C1 segment of cervical spinal cord (tissue), 14 donors: ENCODE measurements at regions not wholly inside any gene's neighbourhood (a gene's known extent, or its start where the extent isn't known, plus 50 kb on each side); places are given as distances from the start of the nearest gene placed in this dataset.

Source experiments
- DNase-seq, 14 donors: peaks; one replicate each; lab custom pipeline; 2025; lab: John Stamatoyannopoulos, UW

- DNase-seq, result no peak
Measured at GRCh38 chr4:8698341-8699062, 105.9 kb downstream of the CPZ start.

DNA sequence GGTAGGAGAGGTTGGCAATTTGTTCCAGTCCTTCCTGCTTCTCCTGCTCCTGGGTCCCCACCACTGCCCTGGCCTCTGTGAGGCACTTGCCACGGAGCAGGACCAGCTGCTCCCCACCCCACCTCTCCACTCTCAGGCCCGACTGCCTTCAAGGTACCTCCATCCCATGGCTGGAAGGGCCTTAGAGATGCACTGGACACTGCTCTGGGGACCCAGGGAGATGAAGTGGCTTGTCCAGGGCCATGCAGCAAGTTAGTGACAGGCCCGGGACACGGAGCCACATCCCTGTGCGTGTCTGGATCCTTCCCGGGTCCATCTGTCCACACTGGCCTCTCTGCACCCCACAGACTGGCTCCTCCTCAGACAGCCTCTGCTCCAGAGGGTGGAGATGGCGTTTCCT is 105.3 kb downstream of the CPZ start:
- no peak for DNase-seq

GRCh38 chr4:8696369-8697127 is 104.0 kb downstream of the CPZ start:
- DNase-seq, result no peak

DNA sequence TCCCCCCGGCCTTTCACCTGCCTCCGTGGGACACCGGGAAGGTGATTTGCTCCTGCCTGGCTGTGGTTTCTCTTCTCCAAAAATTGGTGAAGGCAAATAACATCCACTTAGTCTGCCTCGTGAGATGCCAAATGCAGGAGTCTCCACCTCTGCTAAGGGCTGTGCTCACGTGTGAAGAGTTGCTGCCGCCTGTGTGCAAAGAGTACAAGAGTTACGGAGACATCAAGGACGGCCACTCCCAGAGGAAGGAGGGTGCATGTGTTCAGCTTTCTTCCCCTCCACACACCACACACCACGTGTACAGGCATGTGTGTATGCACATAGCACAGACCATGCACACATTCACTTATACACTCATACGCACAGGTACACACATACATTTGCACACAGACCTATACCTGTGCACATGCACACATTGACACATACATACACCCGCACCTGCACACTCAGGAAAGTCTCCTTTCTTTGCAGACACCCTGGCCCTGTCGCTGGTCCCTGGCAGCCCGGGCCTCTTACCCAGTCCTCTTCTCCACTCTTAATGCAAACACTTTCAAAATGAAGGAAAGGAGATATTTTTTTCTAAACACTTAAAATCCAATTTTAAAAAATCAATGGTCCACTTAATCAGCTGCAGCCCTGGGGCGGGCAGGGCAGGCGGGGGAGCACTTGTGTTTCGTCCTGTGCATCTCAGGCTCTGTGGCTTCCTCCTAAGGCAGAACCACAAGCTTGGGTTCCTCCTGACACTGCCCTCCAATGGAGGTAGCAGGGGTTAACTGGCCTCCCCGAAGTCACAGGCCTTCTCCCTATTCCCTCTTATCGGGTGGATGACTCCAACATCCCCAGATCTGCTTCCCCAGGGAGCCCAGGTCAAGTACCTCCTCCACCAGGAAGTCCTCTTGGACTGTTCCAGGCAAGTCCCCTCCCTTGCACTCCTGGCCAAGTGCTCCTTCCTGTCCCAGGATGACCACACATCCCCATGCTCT is 103.0 kb downstream of the CPZ start:
- no peak for DNase-seq

- no peak for DNase-seq
Measured at GRCh38 chr4:8694651-8695151, 102.1 kb downstream of the CPZ start.

GRCh38 chr4:8694226-8694625 is 101.7 kb downstream of the CPZ start:
- DNase-seq, result no peak

DNA sequence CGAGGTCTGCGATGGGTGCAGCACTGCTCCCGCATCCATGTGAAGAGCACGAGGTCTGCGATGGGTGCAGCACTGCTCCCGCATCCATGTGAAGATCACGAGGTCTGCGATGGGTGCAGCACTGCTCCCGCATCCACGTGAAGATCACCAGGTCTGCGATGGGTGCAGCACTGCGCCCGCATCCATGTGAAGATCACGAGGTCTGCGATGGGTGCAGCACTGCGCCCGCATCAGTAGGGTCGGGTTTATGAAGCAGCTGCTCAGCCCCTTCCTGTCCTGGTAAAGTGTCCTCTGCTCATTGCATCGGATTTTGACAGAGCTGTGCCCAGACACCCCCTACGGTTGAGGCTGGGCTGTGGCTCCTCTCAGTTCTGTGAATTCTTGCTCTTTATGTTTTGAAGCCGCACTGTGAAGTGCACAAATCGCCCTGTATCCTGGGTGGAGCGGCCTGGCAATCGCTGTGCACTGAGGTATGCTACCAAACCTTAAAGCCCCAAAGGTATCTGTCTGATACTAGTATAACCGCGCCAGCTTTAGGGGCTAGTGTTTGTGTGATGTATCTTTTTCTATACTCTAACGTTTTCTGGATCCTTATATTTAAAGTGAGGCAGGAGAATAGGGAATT is 98.7 kb downstream of the CPZ start:
- DNase-seq, result no peak

GRCh38 chr4:8690216-8691150 is 97.9 kb downstream of the CPZ start:
- DNase-seq, result no peak

- no peak for DNase-seq
Measured at GRCh38 chr4:8689741-8690140, 97.2 kb downstream of the CPZ start.

- DNase-seq, result no peak
Measured at GRCh38 chr4:8688908-8689445, 96.4 kb downstream of the CPZ start.

GRCh38 chr4:8688041-8688907 is 95.7 kb downstream of the CPZ start:
- peak in 6 of 14 donors; percentile 2 to 54 (median 12) for DNase-seq

- no peak for DNase-seq
Measured at GRCh38 chr4:8687083-8687482, 94.5 kb downstream of the CPZ start.

GRCh38 chr4:8685831-8686230 is 93.3 kb downstream of the CPZ start:
- DNase-seq, result no peak

DNA sequence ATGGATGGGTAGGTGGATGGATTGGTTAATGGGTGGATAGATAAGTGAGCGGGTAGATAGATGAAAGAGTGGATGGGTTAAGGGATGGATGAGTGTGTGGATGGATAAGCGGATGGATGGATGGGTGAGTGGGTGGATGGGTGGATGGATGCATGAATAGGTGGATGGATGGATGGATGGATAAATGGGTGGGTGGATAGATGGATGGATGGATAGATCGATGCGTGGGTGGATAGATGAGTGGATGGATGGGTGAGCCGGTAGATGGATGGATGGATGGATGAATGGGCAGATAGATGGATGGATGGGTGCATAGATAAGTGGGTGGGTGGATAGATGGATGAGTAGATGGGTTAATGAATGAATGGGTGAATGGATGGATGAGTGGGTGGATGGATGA is 90.9 kb downstream of the CPZ start:
- DNase-seq, result no peak

- DNase-seq, result no peak
Measured at GRCh38 chr4:8682725-8683124, 90.2 kb downstream of the CPZ start.

DNA sequence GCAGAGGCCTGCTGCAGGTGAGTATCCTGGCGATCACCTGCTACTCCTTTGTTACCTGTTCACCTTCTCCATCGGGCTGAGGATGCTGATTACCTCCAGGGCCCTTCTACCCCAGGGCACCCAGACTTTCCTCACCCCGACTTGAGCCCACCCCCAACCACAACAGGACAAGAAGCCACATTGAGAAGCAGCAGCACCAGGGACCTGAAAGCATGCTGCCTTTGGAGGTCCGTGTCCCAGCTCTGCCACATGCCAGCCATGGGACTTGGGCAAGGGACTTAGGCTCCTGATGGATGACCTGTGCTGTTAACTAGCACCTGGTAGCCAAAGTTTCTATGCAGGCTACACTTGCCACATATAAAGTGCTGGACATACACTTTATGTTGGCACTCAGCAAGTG is 89.7 kb downstream of the CPZ start:
- no peak for DNase-seq

GRCh38 chr4:8681391-8681790 is 88.8 kb downstream of the CPZ start:
- DNase-seq, result no peak

- no peak for DNase-seq
Measured at GRCh38 chr4:8679032-8679431, 86.5 kb downstream of the CPZ start.

- no peak for DNase-seq
Measured at GRCh38 chr4:8676676-8677075, 84.1 kb downstream of the CPZ start.
